ENCODE measurements at regions not wholly inside any gene's neighbourhood (a gene's known extent, or its start where the extent isn't known, plus 50 kb on each side); places are given as distances from the start of the nearest gene placed in this dataset.

GRCh38 chr2:136395582-136395981, 277.6 kb upstream of the CXCR4 start:
- POLR2A ChIA-PET (ENCODE audit: unreplicated experiment): no interaction called here
- H3K36me3 ChIP-seq (ENCODE audit: low read depth): no peaks in the 10 kb centered on the region
- H3K79me2 ChIP-seq (ENCODE audit: low read depth): no peaks in the 10 kb centered on the region
- H3F3A ChIP-seq (ENCODE audit: insufficient read depth, low read depth): peaks cover 10% of the 10 kb centered on the region; the same call in 1 of the 2 replicates
- no TSS peak for BruUV-seq (replicated peaks)
- no peaks in the 10 kb centered on the region for H4K20me1 ChIP-seq (ENCODE audit: insufficient read depth)
- no peak overlapping the region for H3K4me3 ChIP-seq
- no peak overlapping the region for H2AFZ ChIP-seq
- intact Hi-C loops (cut with micrococcal nuclease; ENCODE audit: unreplicated experiment): no loop called here
- no peaks in the 10 kb centered on the region for H3K9me2 ChIP-seq (ENCODE audit: insufficient read depth)
- TF ChIP-seq EZH2 (IDR thresholded peaks at IDR 0.05; ENCODE audit: low read depth): no peak
- TF ChIP-seq CTCF (conservative IDR thresholded peaks at IDR 0.05): no peak
- no peak overlapping the region for H3K4me2 ChIP-seq
- no peak overlapping the region for H3K27ac ChIP-seq
- H3K27me3 ChIP-seq (ENCODE audit: insufficient read depth, low read depth): no peaks in the 10 kb centered on the region
- H3K9me3 ChIP-seq (ENCODE audit: insufficient read depth, low read depth): no peaks in the 10 kb centered on the region
- CTCF ChIA-PET: no interaction called here
- DNase-seq: no peak
- 0 out of 2 replicates have a peak, but pooled peaks cover 6% of the 10 kb centered on the region for H3K4me1 ChIP-seq (replicated peaks; ENCODE audit: insufficient read depth)

GRCh38 chr2:136394136-136395060, 276.4 kb upstream of the CXCR4 start:
- Histone ChIP-seq H3K36me3 (ENCODE audit: low read depth) (no peaks in the 10 kb centered on the region), H3K4me1 (replicated peaks; ENCODE audit: insufficient read depth) (no peaks in the 10 kb centered on the region), H3K4me3 (no peak overlapping the region), H4K20me1 (ENCODE audit: insufficient read depth) (no peaks in the 10 kb centered on the region), H3F3A (ENCODE audit: insufficient read depth, low read depth) (0 out of 2 replicates have a peak, but pooled peaks cover 3% of the 10 kb centered on the region), H3K27me3 (ENCODE audit: insufficient read depth, low read depth) (0 out of 2 replicates have a peak, but pooled peaks cover 1% of the 10 kb centered on the region), H3K79me2 (ENCODE audit: low read depth) (no peaks in the 10 kb centered on the region), H3K9me3 (ENCODE audit: insufficient read depth, low read depth) (no peaks in the 10 kb centered on the region), H3K9me2 (ENCODE audit: insufficient read depth) (no peaks in the 10 kb centered on the region), H3K4me2 (no peak overlapping the region), H2AFZ (no peak overlapping the region), H3K27ac (no peak overlapping the region)
- BruUV-seq (replicated peaks): no TSS peak
- TF ChIP-seq EZH2 (IDR thresholded peaks at IDR 0.05; ENCODE audit: low read depth) (no peak), CTCF (conservative IDR thresholded peaks at IDR 0.05) (no peak)
- intact Hi-C loops (cut with micrococcal nuclease; ENCODE audit: unreplicated experiment): no loop called here
- DNase-seq: no peak
- POLR2A ChIA-PET (ENCODE audit: unreplicated experiment): no interaction called here
- CTCF ChIA-PET: interaction anchor here (0.7 kb wide), 1 partner anchor 552 kb away, joined by 5 read pairs; no protein-coding TSS in a partner anchor

GRCh38 chr2:136393514-136393913, 275.6 kb upstream of the CXCR4 start:
- Histone ChIP-seq H3F3A (ENCODE audit: insufficient read depth, low read depth) (no peaks in the 10 kb centered on the region), H3K9me3 (ENCODE audit: insufficient read depth, low read depth) (no peaks in the 10 kb centered on the region), H3K79me2 (ENCODE audit: low read depth) (no peaks in the 10 kb centered on the region), H4K20me1 (ENCODE audit: insufficient read depth) (no peaks in the 10 kb centered on the region), H3K27me3 (ENCODE audit: insufficient read depth, low read depth) (0 out of 2 replicates have a peak, but pooled peaks cover 6% of the 10 kb centered on the region), H3K4me1 (replicated peaks; ENCODE audit: insufficient read depth) (no peaks in the 10 kb centered on the region), H3K9me2 (ENCODE audit: insufficient read depth) (no peaks in the 10 kb centered on the region), H3K27ac (no peak overlapping the region), H3K4me2 (no peak overlapping the region), H3K4me3 (no peak overlapping the region), H3K36me3 (ENCODE audit: low read depth) (no peaks in the 10 kb centered on the region), H2AFZ (no peak overlapping the region)
- TF ChIP-seq CTCF (conservative IDR thresholded peaks at IDR 0.05): no peak
- no peak for TF ChIP-seq EZH2 (IDR thresholded peaks at IDR 0.05; ENCODE audit: low read depth)
- intact Hi-C loops (cut with micrococcal nuclease; ENCODE audit: unreplicated experiment): no loop called here
- DNase-seq: no peak
- no TSS peak for BruUV-seq (replicated peaks)
- ChIA-PET CTCF (no interaction called here), POLR2A (ENCODE audit: unreplicated experiment) (no interaction called here)
